HCT116 (cell line): ENCODE measurements at regions not wholly inside any gene's neighbourhood (a gene's known extent, or its start where the extent isn't known, plus 50 kb on each side); places are given as distances from the start of the nearest gene placed in this dataset.

Experiments
- ATAC-seq: fragments of 200-7000 bp; cut with Tn5 transposase; 2 replicates; pipeline ENCODE4 v1.9.1; 2020; ENCODE audit warnings: mild to moderate bottlenecking, moderate library complexity
- BruUV-seq: library from RNA; stranded (reverse); fragments of 400-500 nt; replicated peaks from 2 replicates; lab custom pipeline; 2021; lab: Mats Ljungman, UMichigan
- CTCF ChIA-PET: fragments of 300-600 bp; sonication (Branson Sonifier 250); formaldehyde crosslinking; loops from one replicate; lab custom pipeline; 2021; ENCODE audit warnings: antibody characterized with exemption; lab: Charles Lee
- POLR2A ChIA-PET: fragments of 300-600, 350-600 bp; sonication (Branson Sonifier 250); formaldehyde crosslinking; loops from one replicate; lab custom pipeline; 2021; ENCODE audit warnings: antibody characterized with exemption; lab: Charles Lee
- RAD21 ChIA-PET, 2 experiments: fragments of 300-600 bp; sonication (Branson Sonifier 250); formaldehyde crosslinking; loops; one replicate each; lab custom pipeline; 2023; ENCODE audit warnings: low total read pairs in 2 of 2; ENCODE audit not compliant: uncharacterized antibody in 2 of 2, unreplicated experiment in 2 of 2, low non-redundant PET in 1 of 2; lab: Charles Lee
- DNase-seq: peaks from one replicate; pipeline ENCODE4 v3.0.0-alpha.2; 2010; ENCODE audit warnings: low read depth, low spot score
- H2AFZ ChIP-seq: fragments of 200-600 bp; shearing (Covaris generic), sonication (generic); 2 replicates; pipeline ENCODE4 v1.6.1; 2017; ENCODE audit warnings: low read depth, mixed run types, mixed read lengths, antibody characterized with exemption, low read length; ENCODE audit not compliant: poor library complexity, severe bottlenecking
- H3K27ac ChIP-seq: 2 replicates; pipeline ENCODE4 v1.5.1; 2012; ENCODE audit warnings: low read depth, low read length
- H3K27me3 ChIP-seq: fragments of 200-600 bp; sonication (generic); 2 replicates; pipeline ENCODE4 v1.6.1; 2016; ENCODE audit warnings: mixed run types, low read length, mixed read lengths; ENCODE audit not compliant: insufficient read depth
- H3K36me3 ChIP-seq, 2 experiments: fragments of 200-500 bp in 1 of 2; fragments of 200-600 bp in 1 of 2; sonication (Bioruptor generic) in 1 of 2; sonication (generic) in 1 of 2; 2 replicates each; pipeline versions ENCODE4 v1.5.1 to v1.6.1; 2014 to 2016; ENCODE audit warnings: low read length in 2 of 2, inconsistent platforms in 1 of 2, mixed read lengths in 1 of 2, mixed run types in 1 of 2; ENCODE audit not compliant: insufficient read depth in 2 of 2, control insufficient read depth in 1 of 2
- H3K4me1 ChIP-seq, 2 experiments: fragments of 200-600 bp in 1 of 2; sonication (generic) in 1 of 2; 2 replicates each; pipeline versions ENCODE4 v1.5.1 to v1.6.1; 2012 to 2017; ENCODE audit warnings: low read length in 2 of 2, inconsistent platforms in 1 of 2, mild to moderate bottlenecking in 1 of 2, mixed read lengths in 1 of 2, mixed run types in 1 of 2, moderate library complexity in 1 of 2; ENCODE audit not compliant: insufficient read depth in 2 of 2, control insufficient read depth in 1 of 2
- H3K4me2 ChIP-seq: fragments of 200-600 bp; sonication (generic); 2 replicates; pipeline ENCODE4 v1.6.1; 2017; ENCODE audit warnings: mixed run types, low read length, mixed read lengths
- H3K4me3 ChIP-seq, 2 experiments: fragments of 200-600 bp in 1 of 2; sonication (generic) in 1 of 2; replicated peaks in 1 of 2; 2 replicates each; pipeline ENCODE4 v1.5.1; 2011 to 2016; ENCODE audit warnings: low read length in 2 of 2, control low read depth in 1 of 2, low read depth in 1 of 2, mild to moderate bottlenecking in 1 of 2, mixed read lengths in 1 of 2, mixed run types in 1 of 2
- H3K79me2 ChIP-seq: fragments of 200-600 bp; sonication (generic); 2 replicates; pipeline ENCODE4 v1.6.1; 2017; ENCODE audit warnings: mild to moderate bottlenecking, mixed run types, low read length, moderate library complexity, mixed read lengths; ENCODE audit not compliant: insufficient read depth
- H3K9ac ChIP-seq: fragments of 200-600 bp; sonication (generic); 2 replicates; pipeline ENCODE4 v1.6.1; 2016; ENCODE audit warnings: low read length, mixed read lengths
- H3K9me2 ChIP-seq: fragments of 200-600 bp; sonication (generic), shearing (Covaris generic); 2 replicates; pipeline ENCODE4 v1.6.1; 2017; ENCODE audit warnings: mixed run types, mild to moderate bottlenecking, moderate library complexity; ENCODE audit not compliant: insufficient read depth
- H3K9me3 ChIP-seq, 2 experiments: fragments of 200-500 bp in 1 of 2; fragments of 200-600 bp in 1 of 2; sonication (Bioruptor generic) in 1 of 2; sonication (generic) in 1 of 2; 2 replicates each; pipeline ENCODE4 v1.6.1; 2014 to 2017; ENCODE audit warnings: low read length in 2 of 2, mixed read lengths in 2 of 2, inconsistent platforms in 1 of 2, low read depth in 1 of 2, mild to moderate bottlenecking in 1 of 2, mixed run types in 1 of 2, moderate library complexity in 1 of 2; ENCODE audit not compliant: control insufficient read depth in 1 of 2, insufficient read depth in 1 of 2
- H4K20me1 ChIP-seq: fragments of 200-600 bp; sonication (generic), shearing (Covaris generic); 2 replicates; pipeline ENCODE4 v1.6.1; 2017; ENCODE audit warnings: mixed run types, mild to moderate bottlenecking, moderate library complexity; ENCODE audit not compliant: insufficient read depth
- CBX3 ChIP-seq: IDR thresholded peaks from 2 replicates; pipeline ENCODE4 v1.6.1; 2012; ENCODE audit warnings: low read depth
- CEBPB ChIP-seq: IDR thresholded peaks from 2 replicates; pipeline ENCODE4 v1.6.1; 2012; ENCODE audit warnings: low read depth
- EGR1 ChIP-seq: IDR thresholded peaks from 2 replicates; pipeline ENCODE4 v1.6.1; 2012; ENCODE audit warnings: low read depth
- ELF1 ChIP-seq: IDR thresholded peaks from 2 replicates; pipeline ENCODE4 v1.6.1; 2012; ENCODE audit warnings: low read depth, borderline replicate concordance
- EZH2phosphoT487 ChIP-seq: fragments of 200-600 bp; IDR thresholded peaks from 2 replicates; pipeline ENCODE4 v1.6.1; 2018; ENCODE audit warnings: antibody characterized with exemption, borderline replicate concordance
- FOSL1 ChIP-seq: IDR thresholded peaks from 2 replicates; pipeline ENCODE4 v1.6.1; 2012; ENCODE audit warnings: low read depth
- JUND ChIP-seq: IDR thresholded peaks from 2 replicates; pipeline ENCODE4 v1.6.1; 2012
- POLR2A ChIP-seq: IDR thresholded peaks from 2 replicates; pipeline ENCODE4 v1.7.0; 2011; ENCODE audit warnings: borderline replicate concordance; ENCODE audit not compliant: insufficient read depth, insufficient read length; ENCODE audit errors: extremely low read depth
- POLR2AphosphoS5 ChIP-seq: IDR thresholded peaks from 2 replicates; pipeline ENCODE4 v1.6.1; 2011; ENCODE audit warnings: mild to moderate bottlenecking, low read depth, low read length, moderate library complexity
- RAD21 ChIP-seq: IDR thresholded peaks from 2 replicates; pipeline ENCODE4 v1.6.1; 2012; ENCODE audit warnings: low read depth, mild to moderate bottlenecking
- YY1 ChIP-seq: IDR thresholded peaks from 2 replicates; pipeline ENCODE4 v1.6.1; 2011; ENCODE audit warnings: low read length, low read depth, moderate library complexity, mild to moderate bottlenecking; ENCODE audit not compliant: insufficient replicate concordance; ENCODE audit errors: extremely low read depth
- ZNF274 ChIP-seq: fragments of 200-500 bp; sonication (Bioruptor generic); IDR thresholded peaks from 2 replicates; pipeline ENCODE4 v1.6.1; 2014; ENCODE audit warnings: mild to moderate bottlenecking, low read depth, low read length, inconsistent platforms
- intact Hi-C: fragments of 100-400 bp; cut with micrococcal nuclease; formaldehyde crosslinking; loops from 2 replicates; pipeline ENCODE4 v1.10.0; 2022
- TF ChIP-seq, protein P1 (sequence below): IDR thresholded peaks from 2 replicates; pipeline ENCODE4 v1.6.1; 2012
- TF ChIP-seq, protein P2 (sequence below): IDR thresholded peaks from 2 replicates; pipeline ENCODE4 v1.6.1; 2012
- TF ChIP-seq, protein P3 (sequence below): IDR thresholded peaks from 2 replicates; pipeline ENCODE4 v1.6.1; 2012; ENCODE audit warnings: low read depth
- TF ChIP-seq, protein P4 (sequence below): IDR thresholded peaks from 2 replicates; pipeline ENCODE4 v1.6.1; 2011; ENCODE audit warnings: mild to moderate bottlenecking, low read length, moderate library complexity; ENCODE audit not compliant: insufficient replicate concordance; ENCODE audit errors: extremely low read depth

DNA sequence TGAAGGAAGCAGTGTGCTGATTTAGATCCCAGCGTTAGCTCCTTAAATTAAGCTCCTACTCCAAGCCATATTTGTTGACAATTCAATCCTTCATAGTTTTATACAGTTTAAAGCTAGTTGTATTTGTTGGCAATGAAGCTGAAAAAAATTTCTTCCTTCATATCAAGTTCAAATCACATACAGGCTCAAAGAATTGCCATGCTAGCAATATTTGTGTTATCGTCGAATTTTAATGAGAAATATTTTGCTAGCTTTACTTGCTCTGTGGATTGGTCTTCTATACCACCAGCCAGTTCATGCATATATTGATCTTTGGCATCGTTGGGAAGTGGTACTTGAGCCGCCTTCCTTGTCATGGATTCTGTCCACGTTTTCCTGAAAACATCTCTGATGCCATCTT, 204.6 kb upstream of the HDAC4 start:
- Histone ChIP-seq H3K27ac (no peak overlapping the region), H3K27me3 (no peaks in the 10 kb centered on the region; the same call in 1 of the 2 replicates)
- CTCF ChIA-PET: no interaction called here

More for the DNA sequence above, 204.6 kb upstream of the HDAC4 start:
- Histone ChIP-seq H3K4me3 (no peak overlapping the region), H3K9me2 (no peaks in the 10 kb centered on the region), H3K9ac (no peak overlapping the region), H3K36me3 (no peaks in the 10 kb centered on the region), H3K4me1 (no peaks in the 10 kb centered on the region), H3K79me2 (no peaks in the 10 kb centered on the region), H3K4me2 (no peak overlapping the region), H3K9me3 (no peaks in the 10 kb centered on the region; a peak in 1 of 4 replicates), H4K20me1 (no peaks in the 10 kb centered on the region), H2AFZ (no peak overlapping the region)
- BruUV-seq: no TSS peak
- DNase-seq (no peak), ATAC-seq (no peak)
- RAD21 ChIA-PET: no interaction called here
- POLR2A ChIA-PET: no interaction called here
- TF ChIP-seq FOSL1 (no peak), EGR1 (no peak), YY1 (no peak), POLR2A (no peak), POLR2AphosphoS5 (no peak), EZH2phosphoT487 (no peak), RAD21 (no peak), CBX3 (no peak), ZNF274 (no peak), ELF1 (no peak), CEBPB (no peak), JUND (no peak)
- TF ChIP-seq, protein P1, sequence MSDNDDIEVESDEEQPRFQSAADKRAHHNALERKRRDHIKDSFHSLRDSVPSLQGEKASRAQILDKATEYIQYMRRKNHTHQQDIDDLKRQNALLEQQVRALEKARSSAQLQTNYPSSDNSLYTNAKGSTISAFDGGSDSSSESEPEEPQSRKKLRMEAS: no peak
- TF ChIP-seq, protein P2, sequence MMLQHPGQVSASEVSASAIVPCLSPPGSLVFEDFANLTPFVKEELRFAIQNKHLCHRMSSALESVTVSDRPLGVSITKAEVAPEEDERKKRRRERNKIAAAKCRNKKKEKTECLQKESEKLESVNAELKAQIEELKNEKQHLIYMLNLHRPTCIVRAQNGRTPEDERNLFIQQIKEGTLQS: no peak
- TF ChIP-seq, protein P3, sequence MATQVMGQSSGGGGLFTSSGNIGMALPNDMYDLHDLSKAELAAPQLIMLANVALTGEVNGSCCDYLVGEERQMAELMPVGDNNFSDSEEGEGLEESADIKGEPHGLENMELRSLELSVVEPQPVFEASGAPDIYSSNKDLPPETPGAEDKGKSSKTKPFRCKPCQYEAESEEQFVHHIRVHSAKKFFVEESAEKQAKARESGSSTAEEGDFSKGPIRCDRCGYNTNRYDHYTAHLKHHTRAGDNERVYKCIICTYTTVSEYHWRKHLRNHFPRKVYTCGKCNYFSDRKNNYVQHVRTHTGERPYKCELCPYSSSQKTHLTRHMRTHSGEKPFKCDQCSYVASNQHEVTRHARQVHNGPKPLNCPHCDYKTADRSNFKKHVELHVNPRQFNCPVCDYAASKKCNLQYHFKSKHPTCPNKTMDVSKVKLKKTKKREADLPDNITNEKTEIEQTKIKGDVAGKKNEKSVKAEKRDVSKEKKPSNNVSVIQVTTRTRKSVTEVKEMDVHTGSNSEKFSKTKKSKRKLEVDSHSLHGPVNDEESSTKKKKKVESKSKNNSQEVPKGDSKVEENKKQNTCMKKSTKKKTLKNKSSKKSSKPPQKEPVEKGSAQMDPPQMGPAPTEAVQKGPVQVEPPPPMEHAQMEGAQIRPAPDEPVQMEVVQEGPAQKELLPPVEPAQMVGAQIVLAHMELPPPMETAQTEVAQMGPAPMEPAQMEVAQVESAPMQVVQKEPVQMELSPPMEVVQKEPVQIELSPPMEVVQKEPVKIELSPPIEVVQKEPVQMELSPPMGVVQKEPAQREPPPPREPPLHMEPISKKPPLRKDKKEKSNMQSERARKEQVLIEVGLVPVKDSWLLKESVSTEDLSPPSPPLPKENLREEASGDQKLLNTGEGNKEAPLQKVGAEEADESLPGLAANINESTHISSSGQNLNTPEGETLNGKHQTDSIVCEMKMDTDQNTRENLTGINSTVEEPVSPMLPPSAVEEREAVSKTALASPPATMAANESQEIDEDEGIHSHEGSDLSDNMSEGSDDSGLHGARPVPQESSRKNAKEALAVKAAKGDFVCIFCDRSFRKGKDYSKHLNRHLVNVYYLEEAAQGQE: no peak
- TF ChIP-seq, protein P4, sequence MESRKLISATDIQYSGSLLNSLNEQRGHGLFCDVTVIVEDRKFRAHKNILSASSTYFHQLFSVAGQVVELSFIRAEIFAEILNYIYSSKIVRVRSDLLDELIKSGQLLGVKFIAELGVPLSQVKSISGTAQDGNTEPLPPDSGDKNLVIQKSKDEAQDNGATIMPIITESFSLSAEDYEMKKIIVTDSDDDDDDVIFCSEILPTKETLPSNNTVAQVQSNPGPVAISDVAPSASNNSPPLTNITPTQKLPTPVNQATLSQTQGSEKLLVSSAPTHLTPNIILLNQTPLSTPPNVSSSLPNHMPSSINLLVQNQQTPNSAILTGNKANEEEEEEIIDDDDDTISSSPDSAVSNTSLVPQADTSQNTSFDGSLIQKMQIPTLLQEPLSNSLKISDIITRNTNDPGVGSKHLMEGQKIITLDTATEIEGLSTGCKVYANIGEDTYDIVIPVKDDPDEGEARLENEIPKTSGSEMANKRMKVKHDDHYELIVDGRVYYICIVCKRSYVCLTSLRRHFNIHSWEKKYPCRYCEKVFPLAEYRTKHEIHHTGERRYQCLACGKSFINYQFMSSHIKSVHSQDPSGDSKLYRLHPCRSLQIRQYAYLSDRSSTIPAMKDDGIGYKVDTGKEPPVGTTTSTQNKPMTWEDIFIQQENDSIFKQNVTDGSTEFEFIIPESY: no peak
- intact Hi-C loops: no loop called here
